Lung (tissue), 11 donors: ENCODE measurements at regions not wholly inside any gene's neighbourhood (a gene's known extent, or its start where the extent isn't known, plus 50 kb on each side); places are given as distances from the start of the nearest gene placed in this dataset.
A peak's percentile ranks its signal among the peaks of the same experiment; 100 is the strongest.

ENCODE experiments used
- ATAC-seq: fragments of 200-7000 bp; cut with Tn5 transposase; one replicate; pipeline ENCODE4 v1.9.1; 2020; ENCODE audit warnings: moderate number of reproducible peaks; ENCODE audit not compliant: insufficient read depth, low FRiP score
- DNase-seq, 3 donors: peaks; one replicate each; pipeline ENCODE4 v3.0.0-alpha.2; 2013 to 2017
- H3K27ac ChIP-seq, 2 donors: one replicate each; pipeline ENCODE4 v1.5.1; 2013; ENCODE audit warnings: mild to moderate bottlenecking in 2 of 2, moderate library complexity in 2 of 2, control low read depth in 1 of 2, inconsistent platforms in 1 of 2, low read depth in 1 of 2, low read length in 1 of 2
- H3K27me3 ChIP-seq, 3 donors: one replicate each; pipeline ENCODE4 v1.5.1; 2013; ENCODE audit warnings: low read length in 2 of 3; ENCODE audit not compliant: control insufficient read depth in 3 of 3, insufficient read depth in 3 of 3
- H3K36me3 ChIP-seq, 4 donors: one replicate each; pipeline ENCODE4 v1.5.1; 2013; ENCODE audit warnings: low read length in 4 of 4, mild to moderate bottlenecking in 1 of 4, moderate library complexity in 1 of 4; ENCODE audit not compliant: control insufficient read depth in 4 of 4, insufficient read depth in 4 of 4
- H3K4me1 ChIP-seq, 5 donors: one replicate each; pipeline ENCODE4 v1.5.1; 2013; ENCODE audit warnings: low read length in 5 of 5, mild to moderate bottlenecking in 2 of 5, moderate library complexity in 1 of 5; ENCODE audit not compliant: control insufficient read depth in 5 of 5, insufficient read depth in 5 of 5
- H3K4me3 ChIP-seq: one replicate; pipeline ENCODE4 v1.5.1; 2013; ENCODE audit warnings: mild to moderate bottlenecking, control low read depth, moderate library complexity
- H3K9ac ChIP-seq, 2 donors: one replicate each; pipeline ENCODE4 v1.5.1; 2013; ENCODE audit warnings: low read length in 2 of 2, control low read depth in 1 of 2; ENCODE audit not compliant: insufficient read depth in 1 of 2
- H3K9me3 ChIP-seq, 4 donors: one replicate each; pipeline ENCODE4 v1.5.1; 2013; ENCODE audit warnings: low read length in 3 of 4, mild to moderate bottlenecking in 1 of 4, moderate library complexity in 1 of 4; ENCODE audit not compliant: control insufficient read depth in 4 of 4, insufficient read depth in 3 of 4
- WGBS, 2 donors: extraction: QIAGEN DNeasy Blood & Tissue Kit; methylation state at CpG; one replicate each; pipeline ENCODE4 v1.1.7; 2013; 5-methylcytosine and 5-hydroxymethylcytosine counted together
- TF ChIP-seq, protein P1 (sequence below): IDR thresholded peaks from 2 replicates; pipeline ENCODE4 v1.5.1; 2012; ENCODE audit warnings: mild to moderate bottlenecking; ENCODE audit errors: control extremely low read depth, extremely low read depth
- donor health status: control.
- donor health status: control.
- donor health status: Bipolar disorder and iron deficiency.
- donor health status: healthy.
- donor health status: DM: yes; HTN: yes; CAD: no.

DNA sequence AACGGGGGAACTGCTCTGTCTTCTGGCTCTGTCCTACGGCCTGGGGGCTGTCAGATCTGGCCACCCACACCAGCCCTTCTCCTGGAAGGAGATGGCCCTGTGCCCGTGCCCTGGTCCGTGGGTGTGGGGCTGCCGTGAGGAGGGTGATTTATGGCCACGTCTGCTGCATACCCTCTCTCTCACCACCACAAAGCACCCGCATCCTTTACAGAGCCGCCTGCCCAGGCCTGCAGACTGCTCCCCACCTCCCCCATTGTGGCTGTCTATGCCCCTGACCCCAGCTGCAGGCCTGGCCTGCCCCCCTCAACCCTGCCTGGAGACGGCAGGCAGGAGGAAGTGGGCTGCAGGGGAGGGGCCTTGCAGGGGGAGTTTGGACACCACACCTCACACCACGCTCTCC, 72.7 kb upstream of the GATA5 start:
- H3K27ac ChIP-seq = no peak overlapping the region
- peaks cover 0 to 11% (median 0%) of the 10 kb centered on the region in 4 donors for H3K9me3 ChIP-seq
- no peaks in the 10 kb centered on the region for H3K36me3 ChIP-seq
- H3K27me3 ChIP-seq = peaks cover 0 to 26% (median 7%) of the 10 kb centered on the region in 3 donors
- H3K4me1 ChIP-seq = peaks cover 0 to 11% (median 0%) of the 10 kb centered on the region in 5 donors
- DNase-seq = no peak
- H3K4me3 ChIP-seq = no peak overlapping the region
- no peak overlapping the region for H3K9ac ChIP-seq
- no peak for ATAC-seq
- 23 to 38% methylated on average over 10 of the region's 10 CpGs for WGBS, 2 donors
- TF ChIP-seq, protein P1, sequence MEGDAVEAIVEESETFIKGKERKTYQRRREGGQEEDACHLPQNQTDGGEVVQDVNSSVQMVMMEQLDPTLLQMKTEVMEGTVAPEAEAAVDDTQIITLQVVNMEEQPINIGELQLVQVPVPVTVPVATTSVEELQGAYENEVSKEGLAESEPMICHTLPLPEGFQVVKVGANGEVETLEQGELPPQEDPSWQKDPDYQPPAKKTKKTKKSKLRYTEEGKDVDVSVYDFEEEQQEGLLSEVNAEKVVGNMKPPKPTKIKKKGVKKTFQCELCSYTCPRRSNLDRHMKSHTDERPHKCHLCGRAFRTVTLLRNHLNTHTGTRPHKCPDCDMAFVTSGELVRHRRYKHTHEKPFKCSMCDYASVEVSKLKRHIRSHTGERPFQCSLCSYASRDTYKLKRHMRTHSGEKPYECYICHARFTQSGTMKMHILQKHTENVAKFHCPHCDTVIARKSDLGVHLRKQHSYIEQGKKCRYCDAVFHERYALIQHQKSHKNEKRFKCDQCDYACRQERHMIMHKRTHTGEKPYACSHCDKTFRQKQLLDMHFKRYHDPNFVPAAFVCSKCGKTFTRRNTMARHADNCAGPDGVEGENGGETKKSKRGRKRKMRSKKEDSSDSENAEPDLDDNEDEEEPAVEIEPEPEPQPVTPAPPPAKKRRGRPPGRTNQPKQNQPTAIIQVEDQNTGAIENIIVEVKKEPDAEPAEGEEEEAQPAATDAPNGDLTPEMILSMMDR = no peak

DNA sequence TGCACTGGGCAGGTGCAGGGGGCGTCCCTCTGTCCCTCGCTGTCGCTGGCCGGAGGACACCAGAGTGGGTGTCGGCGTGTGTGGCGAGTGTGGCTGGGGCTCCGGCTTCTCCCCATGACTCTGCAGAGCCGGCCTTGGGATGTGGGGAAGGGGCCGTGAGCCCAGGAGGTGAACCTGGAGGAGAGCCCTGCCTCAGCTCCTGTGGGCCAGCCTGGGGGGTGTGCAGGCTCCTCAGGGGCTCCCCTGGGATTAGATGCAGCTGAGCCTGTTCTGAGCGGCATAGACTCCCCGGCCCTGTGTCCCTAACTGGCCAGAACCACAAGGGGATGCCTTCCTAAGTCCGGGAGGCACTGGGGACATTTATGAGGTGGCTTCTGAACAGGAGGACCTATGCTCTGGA, 73.2 kb upstream of the GATA5 start:
- TF ChIP-seq, protein P1 = no peak
- peaks cover 0 to 14% (median under 1%) of the 10 kb centered on the region in 5 donors for H3K4me1 ChIP-seq
- no peak for ATAC-seq
- peaks cover 0 to 26% (median 7%) of the 10 kb centered on the region in 3 donors for H3K27me3 ChIP-seq
- H3K4me3 ChIP-seq = no peak overlapping the region
- peak overlapping the region in 1 of 2 donors; percentile 90 for H3K27ac ChIP-seq
- DNase-seq = no peak
- WGBS, 2 donors = 81 to 85% methylated on average over 12 to 13 of the region's 13 CpGs
- no peak overlapping the region for H3K9ac ChIP-seq
- no peaks in the 10 kb centered on the region for H3K36me3 ChIP-seq
- peaks cover 0 to 11% (median 0%) of the 10 kb centered on the region in 4 donors for H3K9me3 ChIP-seq

DNA sequence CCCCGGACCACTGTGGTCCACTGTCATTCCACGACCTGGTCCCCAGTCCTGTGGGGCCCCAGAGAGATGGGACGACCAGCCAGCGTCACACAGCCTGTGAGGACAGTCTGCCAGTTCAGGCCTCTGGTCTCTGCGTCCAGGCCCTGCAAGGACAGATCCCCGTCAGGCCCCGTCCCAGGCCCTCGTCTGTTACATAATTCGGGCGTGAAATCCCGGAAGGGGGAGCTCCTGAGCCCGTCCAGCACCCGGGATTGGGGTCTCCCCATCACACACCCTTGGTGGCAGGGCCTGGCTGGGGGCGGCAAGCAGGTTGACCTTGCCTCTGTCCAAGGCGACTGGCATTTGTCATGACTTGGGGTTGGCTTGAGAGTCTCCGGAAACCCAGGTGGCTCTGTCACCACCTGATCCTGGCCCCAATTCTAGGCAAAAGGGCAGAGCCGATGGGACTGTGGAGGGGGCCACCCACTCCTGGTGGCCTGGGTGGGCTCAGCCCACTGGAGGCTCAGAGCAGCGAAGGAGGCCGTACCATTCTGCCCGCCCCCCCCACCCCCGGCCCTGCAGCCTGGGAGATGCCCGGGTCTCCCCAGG, 73.8 kb upstream of the GATA5 start:
- peaks cover under 1 to 28% (median 7%) of the 10 kb centered on the region in 3 donors for H3K27me3 ChIP-seq
- H3K9me3 ChIP-seq = peaks cover 0 to 7% (median 0%) of the 10 kb centered on the region in 4 donors
- H3K27ac ChIP-seq = peak overlapping the region in 1 of 2 donors; percentile 90
- peaks cover 0 to 20% (median 2%) of the 10 kb centered on the region in 5 donors for H3K4me1 ChIP-seq
- 63 to 76% methylated on average over 22 of the region's 22 CpGs for WGBS, 2 donors
- DNase-seq = no peak
- TF ChIP-seq, protein P1 = no peak
- no peak for ATAC-seq
- H3K36me3 ChIP-seq = no peaks in the 10 kb centered on the region
- no peak overlapping the region for H3K9ac ChIP-seq
- H3K4me3 ChIP-seq = no peak overlapping the region
